ENCODE measurements at regions not wholly inside any gene's neighbourhood (a gene's known extent, or its start where the extent isn't known, plus 50 kb on each side); places are given as distances from the start of the nearest gene placed in this dataset.

DNA sequence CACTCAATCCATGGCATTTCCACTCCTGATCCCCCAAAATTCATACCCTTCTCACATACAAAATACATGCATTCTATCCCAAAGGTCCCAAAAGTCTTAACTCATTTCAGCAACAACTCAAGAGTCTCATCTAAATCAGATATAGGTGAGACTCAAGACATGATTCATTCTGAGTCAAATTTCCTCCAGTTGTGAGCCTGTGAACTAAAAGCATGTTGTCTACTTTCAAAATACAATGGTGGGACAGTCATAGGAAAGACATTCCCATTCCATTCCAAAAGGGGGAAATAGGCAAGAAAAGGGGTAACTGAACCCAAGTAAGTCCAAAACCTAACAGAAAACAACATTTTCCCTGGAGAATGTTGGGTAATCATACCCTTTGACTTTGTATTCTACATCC is 103.3 kb downstream of the C12orf75 start:
- H2AFZ ChIP-seq (ENCODE audit: low read depth, low read length): no peak overlapping the region
- no peak overlapping the region for H3K23ac ChIP-seq (ENCODE audit: low read length in 2 of 2)
- no peak overlapping the region for H3K27ac ChIP-seq (ENCODE audit: low read length, poor library complexity, severe bottlenecking)
- no peak overlapping the region for H2BK5ac ChIP-seq (ENCODE audit: low read depth, low read length, poor library complexity, severe bottlenecking)
- no peak for DNase-seq
- no peaks in the 10 kb centered on the region for H3K9me3 ChIP-seq (ENCODE audit: control insufficient read depth, low read length)
- H3K79me1 ChIP-seq (replicated peaks; ENCODE audit: low read length, poor library complexity, severe bottlenecking): no peaks in the 10 kb centered on the region
- no peak overlapping the region for H2AK5ac ChIP-seq (ENCODE audit: low read length, severe bottlenecking)
- no peak overlapping the region for H3K4ac ChIP-seq (ENCODE audit: low read depth in 1 of 2, low read length in 2 of 2)
- no peak overlapping the region for H3K14ac ChIP-seq (ENCODE audit: low read length in 2 of 2)
- no peak overlapping the region for H3K4me2 ChIP-seq (ENCODE audit: low read length, poor library complexity, severe bottlenecking)
- no peak overlapping the region for H2BK15ac ChIP-seq (ENCODE audit: low read depth, poor library complexity, severe bottlenecking)
- H3K27me3 ChIP-seq (ENCODE audit: control insufficient read depth in 1 of 2, insufficient read depth in 1 of 2, low read length in 2 of 2): peaks cover 0 to 4% of the 10 kb centered on the region in 2 experiments
- no peak overlapping the region for H3K9ac ChIP-seq (ENCODE audit: low read length)
- H3K18ac ChIP-seq (ENCODE audit: low read depth in 1 of 2, low read length in 2 of 2): peak overlapping the region in 1 of 2 experiments; percentile 11
- no peak overlapping the region for H2BK12ac ChIP-seq (ENCODE audit: low read length in 2 of 2)
- no peak overlapping the region for H4K8ac ChIP-seq (ENCODE audit: low read length)
- H3K36me3 ChIP-seq (ENCODE audit: control insufficient read depth in 1 of 2, insufficient read depth in 2 of 2, low read depth in 1 of 2, low read length in 2 of 2): no peaks in the 10 kb centered on the region
- no peaks in the 10 kb centered on the region for H3K4me1 ChIP-seq (ENCODE audit: control insufficient read depth, insufficient read depth, low read depth, low read length)
- no peak overlapping the region for H4K91ac ChIP-seq (ENCODE audit: low read length)
- no peak overlapping the region for H3K4me3 ChIP-seq (ENCODE audit: insufficient read depth in 1 of 2, low read depth in 1 of 2, low read length in 2 of 2)
- H2BK120ac ChIP-seq (ENCODE audit: low read depth, low read length): no peak overlapping the region

DNA sequence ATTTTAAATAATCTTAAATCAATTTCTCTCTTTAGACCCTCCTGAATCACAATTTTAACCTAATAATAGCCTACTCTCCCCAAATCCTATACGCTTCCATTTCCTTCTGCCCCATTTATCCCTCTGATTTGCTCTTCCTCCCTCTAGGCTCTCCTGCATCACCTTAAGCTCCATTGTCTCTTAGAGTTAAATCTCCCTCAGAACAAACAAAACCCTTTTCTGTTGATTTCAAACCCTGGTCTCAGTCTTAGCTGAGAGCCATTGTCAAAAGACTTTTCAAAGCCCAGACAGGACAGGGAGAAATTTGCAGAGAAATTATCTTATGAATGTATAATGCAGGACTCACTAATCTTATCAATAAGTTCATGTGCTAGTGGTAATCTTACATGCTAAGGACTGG is 106.1 kb downstream of the C12orf75 start:
- DNase-seq: no peak
- Histone ChIP-seq H2AK5ac (ENCODE audit: low read length, severe bottlenecking) (no peak overlapping the region), H3K4me1 (ENCODE audit: control insufficient read depth, insufficient read depth, low read depth, low read length) (no peaks in the 10 kb centered on the region), H3K4me3 (ENCODE audit: insufficient read depth in 1 of 2, low read depth in 1 of 2, low read length in 2 of 2) (no peak overlapping the region), H2BK12ac (ENCODE audit: low read length in 2 of 2) (no peak overlapping the region), H3K23ac (ENCODE audit: low read length in 2 of 2) (no peak overlapping the region), H3K9me3 (ENCODE audit: control insufficient read depth, low read length) (no peaks in the 10 kb centered on the region), H3K4ac (ENCODE audit: low read depth in 1 of 2, low read length in 2 of 2) (no peak overlapping the region), H3K4me2 (ENCODE audit: low read length, poor library complexity, severe bottlenecking) (no peak overlapping the region), H2BK15ac (ENCODE audit: low read depth, poor library complexity, severe bottlenecking) (no peak overlapping the region), H3K14ac (ENCODE audit: low read length in 2 of 2) (no peak overlapping the region), H3K27me3 (ENCODE audit: control insufficient read depth in 1 of 2, insufficient read depth in 1 of 2, low read length in 2 of 2) (no peaks in the 10 kb centered on the region), H3K9ac (ENCODE audit: low read length) (no peak overlapping the region), H4K8ac (ENCODE audit: low read length) (no peak overlapping the region), H3K18ac (ENCODE audit: low read depth in 1 of 2, low read length in 2 of 2) (no peak overlapping the region), H4K91ac (ENCODE audit: low read length) (no peak overlapping the region), H2BK120ac (ENCODE audit: low read depth, low read length) (no peak overlapping the region), H3K27ac (ENCODE audit: low read length, poor library complexity, severe bottlenecking) (no peak overlapping the region), H2BK5ac (ENCODE audit: low read depth, low read length, poor library complexity, severe bottlenecking) (no peak overlapping the region), H3K79me1 (replicated peaks; ENCODE audit: low read length, poor library complexity, severe bottlenecking) (no peaks in the 10 kb centered on the region), H2AFZ (ENCODE audit: low read depth, low read length) (no peak overlapping the region), H3K36me3 (ENCODE audit: control insufficient read depth in 1 of 2, insufficient read depth in 2 of 2, low read depth in 1 of 2, low read length in 2 of 2) (no peaks in the 10 kb centered on the region)
- 95% methylated on average over 1 of the region's 1 CpG for WGBS

DNA sequence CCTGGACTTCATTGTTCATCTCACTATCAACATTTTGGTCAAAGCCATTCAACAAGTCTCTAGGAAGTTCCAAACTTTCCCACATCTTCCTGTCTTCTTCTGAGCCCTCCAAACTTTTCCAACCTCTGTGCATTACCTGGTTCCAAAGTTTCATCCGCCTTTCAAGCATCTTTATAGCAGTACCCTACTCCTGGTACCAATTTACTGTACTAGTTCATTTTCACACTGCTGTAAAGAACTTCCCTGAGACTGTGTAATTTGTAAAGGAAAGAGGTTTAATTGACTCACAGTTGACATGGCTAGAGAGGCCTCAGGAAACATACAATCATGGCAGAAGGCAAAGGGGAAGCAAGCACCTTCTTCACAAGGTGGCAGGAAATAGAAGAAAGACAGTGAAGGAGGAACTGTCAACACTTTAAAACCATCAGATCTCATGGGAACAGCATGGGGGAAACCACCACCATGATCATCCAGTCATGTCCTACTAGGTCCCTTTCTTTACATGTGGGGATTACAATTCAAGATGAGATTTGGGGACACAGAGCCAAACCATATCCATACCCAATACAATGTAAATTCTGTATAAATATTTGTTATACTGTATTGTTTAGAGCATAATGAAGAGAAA is 109.7 kb downstream of the C12orf75 start:
- peaks cover 2% of the 10 kb centered on the region for H3K4me1 ChIP-seq (ENCODE audit: control insufficient read depth, insufficient read depth, low read depth, low read length)
- no peaks in the 10 kb centered on the region for H3K27me3 ChIP-seq (ENCODE audit: control insufficient read depth in 1 of 2, insufficient read depth in 1 of 2, low read length in 2 of 2)
- DNase-seq: no peak
- no peak overlapping the region for H3K18ac ChIP-seq (ENCODE audit: low read depth in 1 of 2, low read length in 2 of 2)
- no peak overlapping the region for H4K8ac ChIP-seq (ENCODE audit: low read length)
- no peak overlapping the region for H3K4ac ChIP-seq (ENCODE audit: low read depth in 1 of 2, low read length in 2 of 2)
- no peak overlapping the region for H3K27ac ChIP-seq (ENCODE audit: low read length, poor library complexity, severe bottlenecking)
- no peak overlapping the region for H2AFZ ChIP-seq (ENCODE audit: low read depth, low read length)
- H2BK120ac ChIP-seq (ENCODE audit: low read depth, low read length): no peak overlapping the region
- no peak overlapping the region for H2AK5ac ChIP-seq (ENCODE audit: low read length, severe bottlenecking)
- H3K36me3 ChIP-seq (ENCODE audit: control insufficient read depth in 1 of 2, insufficient read depth in 2 of 2, low read depth in 1 of 2, low read length in 2 of 2): no peaks in the 10 kb centered on the region
- H3K9ac ChIP-seq (ENCODE audit: low read length): no peak overlapping the region
- no peaks in the 10 kb centered on the region for H3K79me1 ChIP-seq (replicated peaks; ENCODE audit: low read length, poor library complexity, severe bottlenecking)
- no peak overlapping the region for H3K23ac ChIP-seq (ENCODE audit: low read length in 2 of 2)
- H3K4me2 ChIP-seq (ENCODE audit: low read length, poor library complexity, severe bottlenecking): no peak overlapping the region
- H2BK5ac ChIP-seq (ENCODE audit: low read depth, low read length, poor library complexity, severe bottlenecking): no peak overlapping the region
- no peak overlapping the region for H2BK15ac ChIP-seq (ENCODE audit: low read depth, poor library complexity, severe bottlenecking)
- H4K91ac ChIP-seq (ENCODE audit: low read length): no peak overlapping the region
- H3K14ac ChIP-seq (ENCODE audit: low read length in 2 of 2): no peak overlapping the region
- no CpG with 5 or more reads among the region's 1 CpG for WGBS
- H2BK12ac ChIP-seq (ENCODE audit: low read length in 2 of 2): no peak overlapping the region
- H3K9me3 ChIP-seq (ENCODE audit: control insufficient read depth, low read length): no peaks in the 10 kb centered on the region
- H3K4me3 ChIP-seq (ENCODE audit: insufficient read depth in 1 of 2, low read depth in 1 of 2, low read length in 2 of 2): no peak overlapping the region

DNA sequence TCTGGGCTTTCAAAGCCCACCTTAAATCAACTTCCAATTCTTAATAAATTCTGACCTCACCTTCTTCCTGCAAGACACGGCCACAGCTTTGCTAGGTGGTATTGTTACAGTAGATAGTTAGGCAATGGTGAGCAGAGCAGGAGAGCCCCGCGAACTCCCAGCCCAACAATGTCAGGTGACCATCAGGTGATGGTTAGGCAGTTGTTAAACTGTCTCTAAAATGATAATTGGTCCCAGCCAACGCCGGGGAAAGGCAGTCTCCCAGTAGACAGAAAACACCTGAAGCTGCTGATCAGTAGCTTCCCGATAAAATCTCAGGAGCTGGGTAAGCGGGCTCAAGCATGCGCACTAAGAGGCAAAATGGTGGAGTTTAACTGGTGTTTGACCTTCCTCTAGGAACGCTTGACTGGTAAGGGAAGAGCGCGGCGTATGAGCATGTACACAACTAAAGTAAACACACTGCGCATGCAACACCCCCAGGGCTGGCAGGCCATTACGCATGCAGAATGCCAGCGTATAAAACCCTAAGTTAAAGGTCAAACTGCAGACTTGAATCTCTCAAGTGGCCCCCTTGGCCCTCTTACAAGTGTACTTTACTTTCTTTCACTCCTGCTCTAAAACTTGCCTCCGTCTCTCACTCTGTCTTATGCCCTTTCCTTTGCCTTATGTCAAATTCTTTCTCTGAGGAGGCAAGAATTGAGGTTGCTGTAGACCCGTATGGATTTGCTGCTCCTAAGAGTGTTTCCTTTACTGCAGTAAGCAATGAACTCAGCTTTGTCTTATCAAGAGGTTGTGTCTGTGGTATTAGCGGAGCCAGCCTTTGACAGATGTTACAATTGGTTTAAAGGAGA is 113.5 kb downstream of the C12orf75 start:
- WGBS: 89% methylated on average over 17 of the region's 18 CpGs
- Histone ChIP-seq H2AK5ac (ENCODE audit: low read length, severe bottlenecking) (peak overlapping the region; percentile 29), H3K18ac (ENCODE audit: low read depth in 1 of 2, low read length in 2 of 2) (no peak overlapping the region)

More for the DNA sequence above, 113.5 kb downstream of the C12orf75 start:
- H3K27me3 ChIP-seq (ENCODE audit: control insufficient read depth in 1 of 2, insufficient read depth in 1 of 2, low read length in 2 of 2): peaks cover 0 to 13% of the 10 kb centered on the region in 2 experiments
- H3K36me3 ChIP-seq (ENCODE audit: control insufficient read depth in 1 of 2, insufficient read depth in 2 of 2, low read depth in 1 of 2, low read length in 2 of 2): no peaks in the 10 kb centered on the region
- H3K23ac ChIP-seq (ENCODE audit: low read length in 2 of 2): no peak overlapping the region
- no peak overlapping the region for H2BK12ac ChIP-seq (ENCODE audit: low read length in 2 of 2)
- H3K4ac ChIP-seq (ENCODE audit: low read depth in 1 of 2, low read length in 2 of 2): no peak overlapping the region
- no peak for DNase-seq
- no peak overlapping the region for H2BK5ac ChIP-seq (ENCODE audit: low read depth, low read length, poor library complexity, severe bottlenecking)
- H4K8ac ChIP-seq (ENCODE audit: low read length): no peak overlapping the region
- no peak overlapping the region for H4K91ac ChIP-seq (ENCODE audit: low read length)
- no peak overlapping the region for H3K4me2 ChIP-seq (ENCODE audit: low read length, poor library complexity, severe bottlenecking)
- H2AFZ ChIP-seq (ENCODE audit: low read depth, low read length): no peak overlapping the region
- H3K4me3 ChIP-seq (ENCODE audit: insufficient read depth in 1 of 2, low read depth in 1 of 2, low read length in 2 of 2): no peak overlapping the region
- no peak overlapping the region for H3K9ac ChIP-seq (ENCODE audit: low read length)
- H3K14ac ChIP-seq (ENCODE audit: low read length in 2 of 2): no peak overlapping the region
- no peaks in the 10 kb centered on the region for H3K9me3 ChIP-seq (ENCODE audit: control insufficient read depth, low read length)
- H2BK120ac ChIP-seq (ENCODE audit: low read depth, low read length): no peak overlapping the region
- H2BK15ac ChIP-seq (ENCODE audit: low read depth, poor library complexity, severe bottlenecking): no peak overlapping the region
- peaks cover 2% of the 10 kb centered on the region for H3K4me1 ChIP-seq (ENCODE audit: control insufficient read depth, insufficient read depth, low read depth, low read length)
- no peaks in the 10 kb centered on the region for H3K79me1 ChIP-seq (replicated peaks; ENCODE audit: low read length, poor library complexity, severe bottlenecking)
- peak overlapping the region; percentile 34 for H3K27ac ChIP-seq (ENCODE audit: low read length, poor library complexity, severe bottlenecking)

Measured in mesenchymal stem cell (in vitro differentiated cells and primary cell).